K562 (cell line): ENCODE measurements at regions not wholly inside any gene's neighbourhood (a gene's known extent, or its start where the extent isn't known, plus 50 kb on each side); places are given as distances from the start of the nearest gene placed in this dataset.

Experiments
- CBX2 ChIP-seq: fragments of 200-600 bp; sonication (generic); IDR thresholded peaks from one replicate; pipeline ENCODE4 v1.6.1; 2012; ENCODE audit warnings: mild to moderate bottlenecking, low read length, inconsistent platforms; ENCODE audit not compliant: insufficient read depth, poor library complexity, severe bottlenecking
- E2F6 ChIP-seq, 2 experiments: IDR thresholded peaks; 2 replicates each; pipeline ENCODE4 v1.6.1; 2011; ENCODE audit warnings: borderline replicate concordance in 1 of 2, control low read depth in 1 of 2, low read depth in 1 of 2, low read length in 1 of 2, mild to moderate bottlenecking in 1 of 2, mixed read lengths in 1 of 2, moderate library complexity in 1 of 2; ENCODE audit not compliant: insufficient read depth in 1 of 2, insufficient read length in 1 of 2, poor library complexity in 1 of 2, severe bottlenecking in 1 of 2; ENCODE audit errors: extremely low read depth in 1 of 2
- EHMT2 ChIP-seq: fragments of 450-650 bp; IDR thresholded peaks from 2 replicates; pipeline ENCODE4 v1.6.1; 2018; ENCODE audit warnings: antibody characterized with exemption
- MITF ChIP-seq: IDR thresholded peaks from 2 replicates; pipeline ENCODE4 v1.6.1; 2014; ENCODE audit warnings: antibody characterized with exemption
- ZBTB1 ChIP-seq: sonication (generic); formaldehyde crosslinking; IDR thresholded peaks from 2 replicates; pipeline ENCODE4 v1.8.1; 2023; ENCODE audit warnings: missing genetic modification reagents, low read depth, mild to moderate bottlenecking, borderline replicate concordance
- ZBTB34 ChIP-seq: fragments of 250-450 bp; sonication (Bioruptor Pico); IDR thresholded peaks from 2 replicates; pipeline ENCODE4 v1.8.0; 2021; ENCODE audit warnings: mild to moderate bottlenecking, moderate library complexity

DNA sequence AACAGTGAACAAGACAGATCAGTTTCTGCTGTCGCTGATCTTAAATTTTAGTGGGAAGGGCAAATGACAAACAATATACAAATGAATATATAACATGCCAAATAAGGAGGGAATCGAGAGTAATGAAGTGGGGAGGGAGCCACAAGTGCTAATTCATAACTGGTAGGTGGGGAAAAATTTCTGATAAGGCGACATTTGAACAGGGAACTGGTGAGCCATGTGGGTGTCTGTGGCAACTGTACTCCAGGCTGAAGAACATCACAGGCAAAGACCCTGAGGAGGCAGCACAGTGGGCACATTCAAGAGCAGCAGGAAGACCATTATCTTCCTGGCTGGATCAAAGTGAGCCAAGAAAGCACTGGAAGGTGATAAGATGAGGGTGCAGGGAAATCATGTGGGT, 51.6 kb upstream of the CD28 start (continued):
- no peak for TF ChIP-seq MITF
- TF ChIP-seq CBX2 = no peak
- TF ChIP-seq ZBTB34 = no peak
- TF ChIP-seq E2F6 (IDR thresholded peaks at IDR 0.05; ENCODE audit: borderline replicate concordance in 1 of 2, extremely low read depth in 1 of 2, insufficient read depth in 1 of 2, insufficient read length in 1 of 2, low read depth in 1 of 2, low read length in 1 of 2, poor library complexity in 1 of 2, severe bottlenecking in 1 of 2) = no peak
- TF ChIP-seq EHMT2 = no peak
- no peak for TF ChIP-seq ZBTB1 (CRISPR knock-in tag)
